Heart left ventricle (tissue), 16 donors: ENCODE measurements at regions not wholly inside any gene's neighbourhood (a gene's known extent, or its start where the extent isn't known, plus 50 kb on each side); places are given as distances from the start of the nearest gene placed in this dataset.

Experiments
- ATAC-seq, 4 donors: fragments of 200-7000 bp; cut with Tn5 transposase; one replicate each; pipeline ENCODE4 v1.9.1; 2020 to 2022; ENCODE audit warnings: moderate library complexity in 4 of 4, mild to moderate bottlenecking in 3 of 4, moderate number of reproducible peaks in 1 of 4
- DNase-seq, 5 donors: peaks; one replicate each; pipeline ENCODE4 v3.0.0-alpha.2; 2020
- H3K27ac ChIP-seq, 12 donors: fragments of 200-600 bp; sonication (generic) in 4 of 12; one replicate each; pipeline versions ENCODE4 v1.5.0 to v1.8.0; 2016 to 2022; ENCODE audit warnings: mild to moderate bottlenecking in 2 of 12
- H3K27me3 ChIP-seq, 9 donors: fragments of 200-600 bp; sonication (generic) in 2 of 9; one replicate each; pipeline versions ENCODE4 v1.5.1 to v1.8.0; 2016 to 2022; ENCODE audit warnings: mild to moderate bottlenecking in 3 of 9
- H3K36me3 ChIP-seq, 9 donors: fragments of 200-600 bp; sonication (generic) in 2 of 9; one replicate each; pipeline versions ENCODE4 v1.5.0 to v1.8.0; 2018 to 2022; ENCODE audit warnings: mild to moderate bottlenecking in 2 of 9
- H3K4me1 ChIP-seq, 12 donors: fragments of 200-600 bp; sonication (generic) in 4 of 12; one replicate each; pipeline versions ENCODE4 v1.5.0 to v1.8.0; 2016 to 2022; ENCODE audit warnings: mild to moderate bottlenecking in 3 of 12
- H3K4me3 ChIP-seq, 12 donors: fragments of 200-600 bp; sonication (generic) in 4 of 12; one replicate each; pipeline versions ENCODE4 v1.5.0 to v1.8.0; 2017 to 2022; ENCODE audit warnings: mild to moderate bottlenecking in 9 of 12, moderate library complexity in 4 of 12
- H3K9me3 ChIP-seq, 12 donors: fragments of 200-600 bp; sonication (generic) in 4 of 12; one replicate each; pipeline versions ENCODE4 v1.5.0 to v1.8.0; 2016 to 2022; ENCODE audit warnings: mild to moderate bottlenecking in 1 of 12
- POLR2A ChIP-seq, 2 donors: fragments of 450-650 bp; IDR thresholded peaks; one replicate each; pipeline ENCODE4 v1.6.1; 2017; ENCODE audit warnings: antibody characterized with exemption in 2 of 2, mild to moderate bottlenecking in 2 of 2, moderate library complexity in 2 of 2
- WGBS, 4 donors: extraction: QIAGEN DNeasy Blood & Tissue Kit in 2 of 4; methylation state at CpG; one replicate each; pipeline versions ENCODE4 v1.1.5 to v1.1.7; 2013 to 2018; 5-methylcytosine and 5-hydroxymethylcytosine counted together
- intact Hi-C, 10 donors: fragments of 100-400 bp; cut with DNase I; formaldehyde crosslinking; loops; one replicate each; pipeline versions ENCODE4 v1.11.1 to v1.14.2; 2022
- TF ChIP-seq, protein P1 (sequence below), 12 donors: fragments of 200-600 bp; sonication (generic) in 4 of 12; IDR thresholded peaks; one replicate each; pipeline versions ENCODE4 v1.5.0 to v1.8.0; 2018 to 2022; ENCODE audit warnings: antibody characterized with exemption in 12 of 12, mild to moderate bottlenecking in 5 of 12
- donor health status: ischemic (EF 13 %, LVEDD 7.1; RV severe dilation, severe dysfunction).
- donor health status: healthy with polysubstance abuse.
- donor health status: DM: no; HTN: yes; CAD: no.
- donor health status: DM: no; HTN: no; CAD: no.
- donor health status: ischemic (EF 25% LVEDD 6.9; RV normal size, moderate dysfunction).
- donor health status: ischemic (EF 25% LVEDD 5.7; RV mildly dilated, moderate dysfunction).
- donor health status: healthy.
- donor health status: DM: yes; HTN: yes; CAD: no.
- donor health status: ischemic (EF 35%, LVEDD 5.7; RV mildly dilated, moderate dysfunction).
- donor health status: nonischemic (EF 11% LVEDD 7.7; RV severe dilation, severe dysfunction).
- donor health status: DM: yes; HTN: yes; CAD: no.
- donor health status: PGD.
- donor health status: ischemic (EF 29% LVEDD 5.4; RV normal size, mild dysfunction).
- donor health status: nonischemic (EF 23%, LVEDD 6.1; RV moderate dilation, normal function).

DNA sequence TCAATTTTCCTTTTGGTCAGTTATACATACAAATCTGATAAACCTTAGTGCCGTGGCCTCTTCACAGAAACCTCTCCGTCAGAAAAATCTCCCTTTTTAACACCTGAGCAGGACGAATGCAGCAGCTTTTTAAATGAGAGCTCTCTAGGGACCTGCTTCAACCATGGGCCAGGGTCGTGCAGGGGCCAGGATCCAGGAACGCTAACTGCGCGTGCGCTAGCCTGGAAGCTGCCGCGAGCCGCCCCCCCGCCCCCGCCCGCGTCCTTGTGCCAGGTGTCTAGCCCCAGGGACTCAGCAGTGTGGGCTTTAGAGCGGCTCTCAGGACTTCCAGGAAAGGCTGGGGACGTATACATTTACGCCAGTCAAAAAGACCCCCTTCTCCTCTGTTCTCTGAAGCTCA is 136.8 kb upstream of the FMN2 start:
- Histone ChIP-seq H3K27ac (no peak overlapping the region), H3K9me3 (peaks cover 0 to 4% (median 0%) of the 10 kb centered on the region in 12 donors), H3K4me1 (no peaks in the 10 kb centered on the region), H3K4me3 (no peak overlapping the region), H3K36me3 (no peaks in the 10 kb centered on the region), H3K27me3 (peaks cover 0 to 20% (median 0%) of the 10 kb centered on the region in 9 donors)
- intact Hi-C loops, result loop anchor here in 1 of 10 donors (10.0 kb wide), 1 partner anchor 740 kb away; no protein-coding TSS in a partner anchor
- ATAC-seq (no peak), DNase-seq (no peak)
- 65 to 87% (median 73%) methylated on average over 11 to 18 of the region's 18 CpGs for whole genome bisulfite sequencing, 4 donors
- no peak for TF ChIP-seq POLR2A (IDR thresholded peaks at IDR 0.05)
- TF ChIP-seq, protein P1, sequence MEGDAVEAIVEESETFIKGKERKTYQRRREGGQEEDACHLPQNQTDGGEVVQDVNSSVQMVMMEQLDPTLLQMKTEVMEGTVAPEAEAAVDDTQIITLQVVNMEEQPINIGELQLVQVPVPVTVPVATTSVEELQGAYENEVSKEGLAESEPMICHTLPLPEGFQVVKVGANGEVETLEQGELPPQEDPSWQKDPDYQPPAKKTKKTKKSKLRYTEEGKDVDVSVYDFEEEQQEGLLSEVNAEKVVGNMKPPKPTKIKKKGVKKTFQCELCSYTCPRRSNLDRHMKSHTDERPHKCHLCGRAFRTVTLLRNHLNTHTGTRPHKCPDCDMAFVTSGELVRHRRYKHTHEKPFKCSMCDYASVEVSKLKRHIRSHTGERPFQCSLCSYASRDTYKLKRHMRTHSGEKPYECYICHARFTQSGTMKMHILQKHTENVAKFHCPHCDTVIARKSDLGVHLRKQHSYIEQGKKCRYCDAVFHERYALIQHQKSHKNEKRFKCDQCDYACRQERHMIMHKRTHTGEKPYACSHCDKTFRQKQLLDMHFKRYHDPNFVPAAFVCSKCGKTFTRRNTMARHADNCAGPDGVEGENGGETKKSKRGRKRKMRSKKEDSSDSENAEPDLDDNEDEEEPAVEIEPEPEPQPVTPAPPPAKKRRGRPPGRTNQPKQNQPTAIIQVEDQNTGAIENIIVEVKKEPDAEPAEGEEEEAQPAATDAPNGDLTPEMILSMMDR (IDR thresholded peaks at IDR 0.05), result no peak

DNA sequence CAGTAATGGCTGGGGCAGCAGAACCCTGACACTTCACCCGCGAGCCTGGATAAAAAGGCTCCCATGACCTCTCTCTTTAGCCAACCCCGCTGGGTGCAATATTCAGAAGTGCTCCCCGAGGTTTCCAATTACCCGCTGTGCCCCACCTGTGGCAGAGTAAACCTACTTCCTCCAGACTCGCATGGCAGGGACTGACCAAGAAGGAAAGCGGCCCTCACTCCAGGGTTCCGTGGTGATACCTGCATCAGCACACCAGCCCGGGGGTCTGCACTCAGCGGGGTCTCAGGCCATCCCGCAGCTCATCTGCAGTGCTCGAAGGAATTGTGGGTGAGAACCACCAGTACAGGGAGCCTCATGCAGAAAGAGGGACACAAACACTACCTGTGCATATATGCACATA is 136.3 kb upstream of the FMN2 start:
- DNase-seq (no peak), ATAC-seq (no peak)
- intact Hi-C loops, result loop anchor here in 1 of 10 donors (10.0 kb wide), 1 partner anchor 739 kb away; no protein-coding TSS in a partner anchor
- H3K4me3 ChIP-seq, result no peak overlapping the region
- no peaks in the 10 kb centered on the region for H3K4me1 ChIP-seq
- peaks cover 0 to 20% (median 0%) of the 10 kb centered on the region in 9 donors for H3K27me3 ChIP-seq
- no peak overlapping the region for H3K27ac ChIP-seq
- H3K36me3 ChIP-seq, result no peaks in the 10 kb centered on the region
- TF ChIP-seq POLR2A (IDR thresholded peaks at IDR 0.05), result no peak
- TF ChIP-seq, protein P1 (IDR thresholded peaks at IDR 0.05), result no peak
- H3K9me3 ChIP-seq, result peaks cover 0 to 5% (median 0%) of the 10 kb centered on the region in 12 donors
- 82 to 95% (median 87%) methylated on average over 12 of the region's 12 CpGs for WGBS, 4 donors

DNA sequence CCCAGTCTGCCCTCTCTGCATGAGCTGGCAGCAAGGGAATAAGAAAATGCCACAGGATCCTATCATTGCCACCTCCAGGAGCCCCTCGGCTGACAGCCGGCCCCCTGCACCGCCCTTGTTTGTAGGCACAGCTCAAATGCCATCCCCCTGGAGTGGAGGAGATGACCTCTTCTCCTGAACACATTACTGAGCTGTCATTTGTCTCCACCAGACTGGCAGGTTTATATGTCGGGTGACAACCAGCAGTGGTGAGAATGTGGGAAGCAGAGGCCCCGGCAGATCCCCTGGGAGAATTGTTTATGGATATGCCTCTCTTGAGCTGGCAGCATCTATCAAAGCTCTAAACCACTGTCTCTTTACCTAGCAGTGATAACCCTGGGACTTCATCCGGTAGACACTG is 135.4 kb upstream of the FMN2 start:
- Histone ChIP-seq H3K36me3 (no peaks in the 10 kb centered on the region), H3K27me3 (peaks cover 0 to 20% (median 0%) of the 10 kb centered on the region in 9 donors), H3K9me3 (peaks cover 0 to 5% (median 0%) of the 10 kb centered on the region in 12 donors), H3K27ac (no peak overlapping the region), H3K4me1 (no peaks in the 10 kb centered on the region), H3K4me3 (no peak overlapping the region)
- TF ChIP-seq, protein P1 (IDR thresholded peaks at IDR 0.05), result no peak
- no peak for TF ChIP-seq POLR2A (IDR thresholded peaks at IDR 0.05)
- 49 to 65% (median 54%) methylated on average over 6 of the region's 6 CpGs for WGBS, 4 donors
- intact Hi-C loops, result loop anchor here in 1 of 10 donors (10.0 kb wide), 1 partner anchor 739 kb away; no protein-coding TSS in a partner anchor
- ATAC-seq, result no peak
- no peak for DNase-seq

DNA sequence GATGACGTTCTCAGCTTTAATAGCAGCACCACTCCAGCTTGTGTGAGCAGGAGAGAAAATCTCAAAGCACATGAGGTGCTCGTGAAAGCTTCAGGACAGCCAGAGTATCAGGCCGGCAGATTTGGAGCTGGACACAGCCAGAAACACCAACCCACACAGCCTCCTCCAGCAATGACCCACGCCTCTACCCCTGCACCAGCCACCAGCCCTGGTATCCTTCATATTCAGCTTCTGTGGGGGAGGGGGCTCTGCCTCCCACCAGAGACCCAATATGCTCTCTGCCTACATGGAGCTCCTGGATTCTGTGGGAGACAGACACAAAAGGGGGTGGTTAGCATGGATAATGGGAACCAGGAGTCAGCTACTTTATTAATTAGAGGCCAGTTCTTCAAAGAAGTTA is 133.6 kb upstream of the FMN2 start:
- Histone ChIP-seq H3K27ac (no peak overlapping the region), H3K27me3 (peaks cover 0 to 24% (median 0%) of the 10 kb centered on the region in 9 donors), H3K4me1 (no peaks in the 10 kb centered on the region), H3K36me3 (no peaks in the 10 kb centered on the region), H3K9me3 (peaks cover 0 to 5% (median 0%) of the 10 kb centered on the region in 12 donors), H3K4me3 (no peak overlapping the region)
- ATAC-seq (no peak), DNase-seq (no peak)
- WGBS, 4 donors, result 45 to 77% (median 50%) methylated on average over 2 to 4 of the region's 4 CpGs; no CpG with 5 or more reads in 1 of the 4 donors
- no peak for TF ChIP-seq POLR2A (IDR thresholded peaks at IDR 0.05)
- TF ChIP-seq, protein P1 (IDR thresholded peaks at IDR 0.05), result no peak
- intact Hi-C loops, result loop anchor here in 1 of 10 donors (10.0 kb wide), 1 partner anchor 737 kb away; no protein-coding TSS in a partner anchor
